SKM-1 treated with dmso at 0.1 percent for 144 hours (cell line): ENCODE measurements at regions not wholly inside any gene's neighbourhood (a gene's known extent, or its start where the extent isn't known, plus 50 kb on each side); places are given as distances from the start of the nearest gene placed in this dataset.

Source experiments
- DNase-seq: peaks from one replicate; lab custom pipeline; 2025; ENCODE audit not compliant: unreplicated experiment; lab: John Stamatoyannopoulos, UW

- DNase-seq = no peak
Measured at GRCh38 chr7:52501696-52502095, 533.7 kb upstream of the POM121L12 start.

DNA sequence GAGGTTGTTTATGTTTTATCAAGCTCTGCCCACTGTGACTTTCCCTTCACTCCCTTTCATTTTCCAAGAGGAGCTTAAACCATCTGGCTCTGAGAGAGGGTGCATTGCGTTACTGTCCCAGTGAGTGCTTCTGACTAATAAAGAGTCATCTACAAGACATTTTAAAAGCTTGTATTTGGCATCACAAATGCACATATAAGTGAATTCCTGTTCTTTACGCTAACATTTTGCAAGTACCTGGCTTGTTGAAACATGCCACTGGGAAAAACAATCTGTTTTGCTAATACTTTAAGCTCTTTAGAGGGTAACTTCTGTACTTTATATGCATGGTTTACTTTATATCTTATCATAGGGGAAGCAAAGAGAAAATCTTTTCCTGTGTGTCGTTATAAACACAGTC lies 534.6 kb upstream of the POM121L12 start:
- no peak for DNase-seq

DNA sequence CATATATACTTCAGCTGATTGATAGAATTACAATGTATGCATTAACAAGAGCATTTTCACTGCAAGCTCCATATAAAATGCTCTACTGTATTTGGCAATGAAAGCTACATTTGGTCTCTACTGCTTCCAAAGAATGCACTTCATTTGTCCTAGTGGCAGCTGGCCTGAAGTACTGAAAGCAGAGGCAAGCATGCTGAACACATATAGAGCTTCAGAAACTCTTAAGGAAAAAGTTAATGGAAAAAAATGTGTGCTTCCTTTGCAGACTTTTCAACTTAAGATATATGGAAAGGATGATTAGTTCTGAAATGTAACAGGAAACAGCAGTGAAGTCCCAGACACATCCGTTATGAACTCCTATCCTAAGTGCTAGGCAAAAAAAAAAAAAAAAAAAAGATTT lies 537.1 kb upstream of the POM121L12 start:
- DNase-seq = no peak

GRCh38 chr7:52486267-52486666 lies 549.2 kb upstream of the POM121L12 start:
- no peak for DNase-seq

- peak; percentile 37 for DNase-seq
Measured at GRCh38 chr7:52482076-52482475, 553.4 kb upstream of the POM121L12 start.

GRCh38 chr7:52481571-52481970 lies 553.9 kb upstream of the POM121L12 start:
- no peak for DNase-seq

GRCh38 chr7:52479990-52480389 lies 555.4 kb upstream of the POM121L12 start:
- no peak for DNase-seq

- no peak for DNase-seq
Measured at GRCh38 chr7:52475001-52475582, 560.3 kb upstream of the POM121L12 start.

DNA sequence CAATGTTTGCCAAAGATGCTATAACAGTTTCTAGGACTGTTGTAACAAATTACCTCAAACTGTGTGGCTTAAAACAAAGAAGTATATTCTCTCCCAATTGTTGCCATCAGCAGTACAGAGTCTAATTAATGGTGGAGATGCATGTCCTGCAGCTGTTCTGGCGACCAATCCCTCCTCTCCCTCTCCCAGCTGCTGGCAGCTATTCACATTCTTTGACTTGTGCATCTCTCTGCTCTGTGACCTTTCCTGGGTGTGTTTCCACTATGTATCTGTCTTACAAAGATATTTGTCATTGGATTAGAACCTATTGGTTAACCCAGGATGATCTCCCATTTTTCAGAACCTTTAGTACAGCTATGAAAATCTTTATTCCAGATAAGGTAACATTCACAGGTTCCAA lies 561.7 kb upstream of the POM121L12 start:
- DNase-seq = no peak

DNA sequence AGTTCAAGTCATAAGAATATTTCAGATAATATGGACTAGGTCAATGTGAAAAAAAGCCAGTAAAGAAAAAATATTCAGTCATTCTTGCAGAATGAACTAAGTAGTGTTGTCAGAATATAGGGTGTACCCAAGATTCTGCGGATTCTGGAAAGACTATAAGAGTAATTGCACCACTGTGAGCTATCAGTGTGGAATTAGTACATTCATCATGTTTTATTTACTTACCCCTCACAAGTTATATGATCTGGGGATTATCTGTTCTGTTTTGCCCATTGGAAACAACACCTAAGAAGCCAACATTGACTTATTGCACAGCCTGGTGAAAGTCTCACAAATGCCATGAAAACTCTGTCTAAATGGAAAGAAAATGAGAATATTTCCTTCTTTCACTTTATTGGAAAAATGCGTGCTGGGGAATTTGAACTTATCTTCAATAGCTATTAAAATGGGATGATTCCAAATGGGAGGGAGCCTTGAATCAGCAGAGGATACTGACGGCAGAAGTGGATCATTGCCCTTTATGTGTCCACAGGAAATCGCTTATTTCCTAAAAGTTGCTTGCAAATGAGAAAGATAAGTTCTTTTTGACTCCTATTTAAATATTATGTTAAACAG lies 563.3 kb upstream of the POM121L12 start:
- DNase-seq = no peak

DNA sequence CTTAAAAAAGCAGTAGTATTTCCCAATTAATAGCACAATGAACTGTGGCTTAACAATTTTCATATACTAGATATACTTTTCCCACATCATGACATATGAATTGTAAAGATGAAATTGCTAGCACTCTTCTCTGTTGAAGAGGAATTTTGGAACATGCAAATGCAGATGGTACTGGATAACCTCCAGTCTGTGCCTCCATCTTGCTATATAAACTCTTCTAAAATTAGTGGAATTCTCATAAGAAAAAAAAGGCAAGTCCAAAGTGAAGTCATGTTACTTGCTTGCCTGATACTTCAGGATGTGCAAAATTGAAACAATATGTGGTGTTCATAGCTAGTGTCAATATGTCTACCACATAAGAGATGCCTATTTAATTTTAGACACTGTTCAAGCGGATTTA lies 570.2 kb upstream of the POM121L12 start:
- no peak for DNase-seq

- no peak for DNase-seq
Measured at GRCh38 chr7:52463341-52463740, 572.1 kb upstream of the POM121L12 start.

DNA sequence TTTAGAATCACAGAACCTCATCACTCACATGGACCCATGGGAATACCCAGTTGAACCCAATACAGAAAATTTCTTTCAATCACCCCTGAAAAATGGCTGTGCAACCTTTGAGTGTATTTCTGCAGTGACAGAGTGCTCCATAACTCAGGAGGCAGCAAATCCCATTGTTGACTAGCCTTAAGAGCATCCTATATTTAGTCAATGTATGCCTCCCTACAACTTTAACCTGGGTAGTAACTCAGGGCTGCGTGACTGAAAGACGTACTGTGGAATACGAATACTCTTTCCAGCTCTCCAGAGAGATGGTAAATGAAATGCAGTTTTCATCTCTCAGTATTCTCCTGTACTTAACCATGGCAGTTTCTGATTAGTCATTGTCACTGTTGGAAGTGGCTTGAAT lies 573.0 kb upstream of the POM121L12 start:
- DNase-seq = no peak

GRCh38 chr7:52455571-52455970 lies 579.9 kb upstream of the POM121L12 start:
- no peak for DNase-seq

DNA sequence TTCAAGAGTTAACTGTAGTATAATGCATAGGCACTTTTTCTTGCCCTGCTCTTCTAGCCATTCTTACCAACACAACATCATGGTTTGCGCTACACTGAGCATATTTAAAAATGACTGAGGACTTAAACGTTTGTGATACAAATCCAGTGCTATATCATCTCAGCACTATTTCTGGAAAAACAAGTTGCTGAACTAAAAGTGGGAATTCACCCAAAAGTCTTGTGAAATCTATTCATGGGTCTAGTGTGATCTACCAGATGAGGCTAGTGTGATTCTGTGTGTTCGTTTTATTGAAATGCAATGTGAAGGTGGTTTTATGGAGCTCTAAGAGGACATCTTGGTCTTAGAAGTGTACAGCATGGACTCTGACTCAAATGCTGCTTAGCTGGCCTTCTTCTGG lies 584.6 kb upstream of the POM121L12 start:
- DNase-seq = no peak

DNA sequence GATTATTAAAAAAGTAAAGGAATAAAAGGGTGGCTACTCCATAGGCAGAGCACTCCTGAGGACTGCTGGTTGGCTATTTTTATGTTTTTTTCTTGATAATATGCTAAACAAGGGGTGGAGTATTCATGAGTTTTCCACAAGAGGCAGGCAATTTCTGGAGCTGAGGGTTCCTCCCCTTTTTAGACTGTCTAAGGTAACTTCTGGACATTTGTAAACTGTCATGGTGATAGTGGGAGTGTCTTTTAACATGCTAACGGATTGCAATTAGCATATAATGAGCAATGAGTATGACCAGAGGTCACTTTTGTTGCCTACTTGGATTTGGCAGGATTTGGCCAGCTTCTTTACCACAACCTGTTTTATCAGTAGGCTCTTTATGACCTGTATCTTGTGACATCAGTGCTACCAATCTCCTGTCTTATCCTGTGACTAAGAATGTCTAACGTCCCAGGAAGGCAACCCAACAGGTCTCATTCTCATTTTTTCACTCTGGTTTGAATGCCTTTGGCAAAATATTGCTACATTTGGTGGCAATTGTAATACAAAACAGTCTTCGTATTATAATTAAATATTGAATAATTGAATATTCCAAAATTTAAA lies 587.8 kb upstream of the POM121L12 start:
- no peak for DNase-seq

GRCh38 chr7:52436278-52436677 lies 599.2 kb upstream of the POM121L12 start:
- no peak for DNase-seq

- no peak for DNase-seq
Measured at GRCh38 chr7:52431082-52431815, 604.2 kb upstream of the POM121L12 start.

- no peak for DNase-seq
Measured at GRCh38 chr7:52423251-52423650, 612.2 kb upstream of the POM121L12 start.

- DNase-seq = no peak
Measured at GRCh38 chr7:52413051-52413450, 622.4 kb upstream of the POM121L12 start.

DNA sequence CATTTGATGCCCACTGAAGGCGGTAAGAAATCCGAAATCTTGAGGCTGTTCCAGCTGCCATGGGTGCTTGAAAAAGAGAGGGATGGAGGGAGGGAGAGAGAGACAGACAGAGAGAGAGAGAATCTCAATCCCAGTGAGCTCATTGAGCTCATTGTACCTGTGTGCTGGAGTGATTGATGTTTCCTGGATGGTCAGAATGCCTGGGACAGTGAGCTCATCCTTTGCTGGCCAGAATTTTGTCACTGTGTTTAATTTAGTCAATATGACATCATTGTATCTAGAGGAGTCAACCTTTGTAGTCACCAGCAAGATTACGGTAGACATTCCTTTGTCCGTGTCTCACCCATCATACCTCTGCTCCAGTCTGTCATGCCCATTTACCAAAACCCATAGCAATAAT lies 625.4 kb upstream of the POM121L12 start:
- no peak for DNase-seq

DNA sequence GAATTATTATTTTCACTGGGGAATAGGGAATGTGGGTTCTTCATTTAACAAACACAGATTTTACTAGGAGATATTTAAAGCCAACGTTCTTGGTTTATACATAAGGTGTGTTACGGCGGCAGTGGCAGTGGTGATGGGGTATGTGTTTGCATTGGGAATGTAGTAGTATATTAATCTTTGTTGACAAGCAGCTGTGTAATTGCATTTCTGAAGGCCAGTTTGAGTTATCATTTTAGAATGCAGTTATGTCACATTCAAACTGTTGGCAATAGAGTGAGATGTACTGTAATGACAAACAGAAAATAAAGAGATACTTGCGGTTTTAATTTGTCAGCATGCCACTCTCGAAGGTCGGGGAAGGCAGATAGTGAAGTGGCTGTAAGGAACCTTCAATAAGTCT lies 628.6 kb upstream of the POM121L12 start:
- no peak for DNase-seq
